ENCODE measurements at regions not wholly inside any gene's neighbourhood (a gene's known extent, or its start where the extent isn't known, plus 50 kb on each side); places are given as distances from the start of the nearest gene placed in this dataset.
A peak's percentile ranks its signal among the peaks of the same experiment; 100 is the strongest.

DNA sequence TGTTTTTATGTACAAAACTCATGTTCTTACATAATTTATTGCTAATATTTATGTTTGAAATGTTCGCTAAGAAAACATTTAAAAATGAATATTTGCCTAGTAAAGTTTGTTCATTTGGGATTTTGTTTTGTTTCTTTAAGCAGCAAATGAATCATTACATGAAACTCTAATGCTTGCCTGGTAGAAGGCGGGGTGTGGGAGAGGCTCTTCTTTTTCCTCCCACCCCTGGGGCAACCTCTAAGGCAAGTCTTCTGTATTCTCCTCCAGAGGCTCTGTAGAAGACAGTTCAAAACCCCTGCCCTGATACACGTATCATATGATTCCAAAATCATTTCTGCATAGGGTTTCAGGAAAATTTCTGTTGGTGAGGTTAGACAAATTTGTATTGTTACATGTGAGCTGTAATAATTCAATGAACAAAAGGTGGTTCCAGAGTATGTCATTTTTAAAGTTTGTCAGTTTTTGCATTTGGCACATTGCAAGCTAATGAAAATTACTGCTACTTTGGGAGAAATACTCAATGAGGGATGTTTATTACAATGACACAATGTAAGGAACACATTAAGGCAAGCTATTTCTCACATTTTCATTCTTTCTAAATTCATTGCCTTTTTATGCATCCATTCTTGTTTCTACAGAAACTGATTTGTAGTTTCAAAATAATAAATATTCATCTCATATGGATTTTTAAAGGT lies 302.3 kb upstream of the UBE2E3 start:
- no peak for DNase-seq (ENCODE audit: low spot score)
- in situ Hi-C loops (cut with HindIII; ENCODE audit: low sequenced_read_pairs) = no loop called here

DNA sequence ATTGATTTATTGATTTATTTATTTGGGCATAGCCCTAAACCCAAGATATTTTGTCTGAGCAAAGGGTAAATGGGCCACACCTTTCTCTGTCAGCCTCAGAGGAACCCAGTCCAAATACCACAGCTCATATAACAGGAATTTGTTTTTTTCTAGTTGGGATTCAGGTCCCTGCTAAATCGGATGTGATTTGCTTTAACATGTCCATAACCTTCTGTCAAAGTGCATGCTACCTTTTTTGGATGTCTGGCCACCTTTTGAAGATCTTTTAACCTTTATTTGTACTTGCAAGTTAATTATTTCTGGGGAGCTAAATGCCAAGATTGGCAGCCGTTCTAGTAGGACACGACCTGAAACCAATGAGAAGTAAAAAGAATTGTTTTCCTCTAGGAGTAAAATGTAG lies 303.2 kb upstream of the UBE2E3 start:
- DNase-seq (ENCODE audit: low spot score) = no peak
- in situ Hi-C loops (cut with HindIII; ENCODE audit: low sequenced_read_pairs) = no loop called here

DNA sequence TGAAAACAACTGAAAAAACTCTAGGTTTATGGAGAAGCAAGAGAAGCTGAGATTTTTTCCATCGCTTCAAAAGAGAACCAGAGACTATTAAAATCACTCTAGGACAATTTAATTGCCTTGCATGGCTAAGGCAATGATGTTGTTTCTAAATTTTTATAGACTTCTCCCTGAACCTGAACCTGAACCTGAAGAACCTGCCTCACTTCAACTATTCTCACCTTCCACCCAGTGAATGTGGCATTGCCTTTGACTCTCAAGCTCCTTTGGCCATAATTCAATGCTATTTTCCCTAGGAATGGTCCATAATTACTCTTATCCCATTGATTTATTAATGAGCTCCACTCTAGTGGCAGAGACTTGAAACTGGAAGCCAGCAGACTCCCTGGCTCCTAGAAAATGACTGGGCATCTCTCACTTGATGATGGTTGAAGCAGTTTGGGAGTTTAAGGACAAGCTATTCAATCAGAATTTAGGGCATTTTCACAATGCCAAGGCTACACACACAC lies 303.8 kb upstream of the UBE2E3 start:
- DNase-seq (ENCODE audit: low spot score) = no peak
- in situ Hi-C loops (cut with HindIII; ENCODE audit: low sequenced_read_pairs) = no loop called here

DNA sequence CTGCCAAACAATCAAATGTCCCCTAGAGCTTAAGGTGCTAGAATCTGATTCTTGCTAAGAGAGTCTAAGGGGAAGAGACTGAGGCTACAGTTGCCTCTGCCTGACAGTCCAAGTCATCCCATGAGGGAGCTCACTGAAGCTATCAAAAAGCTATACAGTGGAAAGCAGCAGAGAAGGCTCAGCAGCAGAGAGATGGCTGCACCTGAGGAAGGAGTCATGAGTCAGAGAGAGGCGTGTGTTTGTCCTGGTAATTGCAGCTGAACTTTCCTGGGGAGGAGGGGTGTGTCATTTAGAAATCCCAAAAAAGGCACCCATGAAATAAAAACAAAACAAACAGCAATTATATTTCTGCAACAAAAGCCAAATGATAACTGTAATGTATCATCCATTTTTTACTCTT lies 305.2 kb upstream of the UBE2E3 start:
- in situ Hi-C loops (cut with HindIII; ENCODE audit: low sequenced_read_pairs) = no loop called here
- DNase-seq (ENCODE audit: low spot score) = no peak

DNA sequence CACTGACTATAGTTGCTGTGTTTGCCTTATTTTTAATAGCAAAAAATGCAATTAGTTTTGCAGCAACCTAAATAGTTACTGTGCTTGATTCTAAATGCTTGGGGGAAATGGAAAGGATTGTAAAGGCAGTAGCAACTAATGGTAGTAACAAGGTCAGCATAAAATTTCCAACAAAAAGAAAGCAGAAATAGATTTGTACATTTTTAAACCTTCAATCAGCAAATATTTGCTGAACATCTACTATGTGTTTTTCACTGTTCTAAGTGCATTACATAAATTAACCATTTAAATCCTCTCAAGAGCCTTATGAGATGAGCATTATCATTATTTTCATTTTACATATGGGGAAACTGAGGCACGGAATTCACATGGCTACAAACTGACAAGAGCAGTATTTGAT lies 308.0 kb upstream of the UBE2E3 start:
- no peak for DNase-seq (ENCODE audit: low spot score)
- in situ Hi-C loops (cut with HindIII; ENCODE audit: low sequenced_read_pairs) = no loop called here

DNA sequence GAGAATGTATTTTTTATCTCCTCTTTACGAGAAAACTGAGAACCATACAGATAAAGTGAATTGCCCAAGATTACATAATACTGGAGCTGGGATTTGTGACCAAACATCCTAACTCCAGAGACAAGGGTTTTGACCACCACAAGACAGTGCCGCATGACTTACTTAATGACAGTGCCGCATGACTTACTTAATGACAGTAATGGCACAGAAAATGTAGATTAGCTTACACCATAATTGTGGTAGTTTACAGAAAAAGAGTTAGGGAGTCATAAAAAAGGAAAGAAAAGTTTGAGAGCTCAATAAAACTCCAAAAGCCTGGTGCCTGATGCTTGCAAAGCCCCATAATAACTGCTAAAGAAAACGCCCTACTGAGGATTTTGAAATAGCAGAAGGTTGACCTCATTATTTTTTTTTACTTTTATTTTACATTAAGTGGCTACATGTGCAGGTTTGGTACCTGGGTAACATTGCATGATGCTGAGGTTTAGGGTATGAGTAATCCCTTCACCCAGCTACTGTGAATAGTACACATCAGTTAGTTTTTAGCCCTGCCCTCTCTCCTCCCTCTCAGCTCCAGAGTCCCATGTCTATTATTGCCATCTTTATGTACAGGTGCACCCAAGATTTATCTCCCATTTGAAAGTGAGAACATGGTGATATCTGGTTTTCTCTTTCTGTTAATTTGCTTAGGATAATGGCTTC lies 310.0 kb upstream of the UBE2E3 start:
- DNase-seq (ENCODE audit: low spot score) = no peak
- in situ Hi-C loops (cut with HindIII; ENCODE audit: low sequenced_read_pairs) = no loop called here

DNA sequence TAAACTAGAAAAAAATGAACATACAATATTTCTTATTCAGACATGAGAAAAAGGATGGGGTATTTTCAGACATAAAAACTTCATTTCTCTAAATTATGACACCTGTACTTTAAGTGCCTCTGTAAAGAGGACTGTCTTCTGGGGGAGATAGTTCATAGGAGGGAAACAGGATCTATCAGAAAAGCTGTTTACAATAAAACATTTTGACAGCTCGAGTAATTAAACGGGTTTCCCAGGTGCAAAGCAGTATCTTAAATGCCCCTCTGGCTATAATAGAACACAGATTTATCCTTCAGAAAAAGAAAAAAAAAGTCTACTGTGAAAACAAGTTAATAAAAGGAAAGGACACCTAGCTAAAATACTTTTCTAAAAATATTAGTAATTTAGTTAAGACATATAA lies 311.4 kb upstream of the UBE2E3 start:
- in situ Hi-C loops (cut with HindIII; ENCODE audit: low sequenced_read_pairs) = no loop called here

DNA sequence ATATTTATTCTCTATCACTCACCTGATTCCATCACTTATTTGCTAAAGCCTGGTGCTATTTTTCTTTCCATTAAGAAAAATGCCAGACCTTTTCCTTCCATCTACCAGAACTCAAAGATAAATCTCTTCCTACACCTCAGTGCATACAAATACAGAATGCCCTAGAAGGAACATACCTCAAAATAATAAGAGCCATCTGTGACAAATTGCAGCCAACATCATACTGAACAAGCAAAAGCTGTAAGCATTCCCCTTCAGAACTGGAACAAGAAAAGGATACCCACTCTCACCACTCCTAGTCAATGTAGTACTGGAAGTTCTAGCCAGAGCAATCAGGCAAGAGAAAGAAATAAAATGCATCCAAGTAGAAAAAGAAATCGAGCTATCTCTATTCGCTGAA lies 315.9 kb upstream of the UBE2E3 start:
- in situ Hi-C loops (cut with HindIII; ENCODE audit: low sequenced_read_pairs) = no loop called here
- peak; percentile 17 for DNase-seq (ENCODE audit: low spot score)

More for the DNA sequence above, 311.4 kb upstream of the UBE2E3 start:
- DNase-seq (ENCODE audit: low spot score) = no peak

DNA sequence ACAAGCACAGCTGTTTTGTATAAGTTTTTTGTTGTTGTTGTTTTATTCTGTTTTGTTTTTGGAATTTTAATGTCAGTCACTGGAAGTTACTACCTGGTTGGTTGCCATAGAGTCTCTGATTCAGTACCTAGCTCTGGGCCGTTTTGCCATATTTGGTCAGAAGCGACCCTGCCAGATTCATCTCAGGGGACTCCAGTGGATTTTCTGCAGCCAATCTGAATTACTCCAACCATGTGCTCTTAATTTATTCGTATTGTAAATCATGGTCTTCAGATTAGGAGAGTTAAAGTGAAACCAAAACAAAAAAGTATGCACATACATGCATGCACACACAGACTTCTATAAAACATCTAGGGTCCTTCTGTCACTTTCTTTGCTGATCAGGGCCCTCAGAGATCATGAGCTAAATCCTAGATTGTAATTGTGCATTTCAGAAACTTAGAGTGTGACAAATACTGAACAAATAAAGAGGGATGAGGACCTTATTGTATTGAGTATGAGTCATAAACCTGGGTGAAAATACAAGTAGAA lies 317.4 kb upstream of the UBE2E3 start:
- DNase-seq (ENCODE audit: low spot score) = no peak
- in situ Hi-C loops (cut with HindIII; ENCODE audit: low sequenced_read_pairs) = no loop called here

DNA sequence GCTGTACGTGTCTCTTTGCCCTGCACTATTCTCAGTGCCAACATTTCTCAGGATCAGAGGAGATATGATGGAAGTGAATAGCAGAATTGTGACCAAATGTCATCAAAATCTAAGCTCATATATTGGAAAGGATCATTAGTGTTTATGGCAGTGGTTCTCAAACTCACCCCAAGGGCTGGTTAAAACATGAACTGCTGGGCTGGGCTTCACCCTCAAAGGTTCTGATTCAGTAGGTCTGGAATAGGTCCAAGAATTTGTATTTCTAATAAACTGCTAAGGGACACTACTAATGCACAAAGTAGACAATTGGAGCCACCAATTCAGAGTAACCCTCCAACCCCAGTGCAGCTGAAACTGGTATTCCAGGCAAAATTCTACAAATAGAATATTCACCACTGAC lies 317.9 kb upstream of the UBE2E3 start:
- in situ Hi-C loops (cut with HindIII; ENCODE audit: low sequenced_read_pairs) = no loop called here
- DNase-seq (ENCODE audit: low spot score) = no peak

DNA sequence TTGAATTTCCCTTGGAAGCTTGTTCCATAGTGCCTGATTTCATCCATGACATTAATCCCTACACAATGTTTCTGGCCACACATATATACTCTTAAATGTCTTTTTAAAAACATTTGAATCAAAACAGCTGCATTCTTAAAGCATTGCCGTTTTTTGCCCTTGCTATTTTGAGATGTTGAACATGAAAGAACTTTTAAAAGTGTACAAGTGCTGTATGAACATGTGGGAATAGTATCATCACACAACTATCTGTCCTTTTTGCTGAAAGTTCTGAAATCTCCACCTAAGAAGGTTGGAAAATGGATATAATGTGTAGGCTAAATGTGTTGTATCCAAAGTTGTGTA lies 318.7 kb upstream of the UBE2E3 start:
- DNase-seq (ENCODE audit: low spot score) = no peak
- in situ Hi-C loops (cut with HindIII; ENCODE audit: low sequenced_read_pairs) = no loop called here

DNA sequence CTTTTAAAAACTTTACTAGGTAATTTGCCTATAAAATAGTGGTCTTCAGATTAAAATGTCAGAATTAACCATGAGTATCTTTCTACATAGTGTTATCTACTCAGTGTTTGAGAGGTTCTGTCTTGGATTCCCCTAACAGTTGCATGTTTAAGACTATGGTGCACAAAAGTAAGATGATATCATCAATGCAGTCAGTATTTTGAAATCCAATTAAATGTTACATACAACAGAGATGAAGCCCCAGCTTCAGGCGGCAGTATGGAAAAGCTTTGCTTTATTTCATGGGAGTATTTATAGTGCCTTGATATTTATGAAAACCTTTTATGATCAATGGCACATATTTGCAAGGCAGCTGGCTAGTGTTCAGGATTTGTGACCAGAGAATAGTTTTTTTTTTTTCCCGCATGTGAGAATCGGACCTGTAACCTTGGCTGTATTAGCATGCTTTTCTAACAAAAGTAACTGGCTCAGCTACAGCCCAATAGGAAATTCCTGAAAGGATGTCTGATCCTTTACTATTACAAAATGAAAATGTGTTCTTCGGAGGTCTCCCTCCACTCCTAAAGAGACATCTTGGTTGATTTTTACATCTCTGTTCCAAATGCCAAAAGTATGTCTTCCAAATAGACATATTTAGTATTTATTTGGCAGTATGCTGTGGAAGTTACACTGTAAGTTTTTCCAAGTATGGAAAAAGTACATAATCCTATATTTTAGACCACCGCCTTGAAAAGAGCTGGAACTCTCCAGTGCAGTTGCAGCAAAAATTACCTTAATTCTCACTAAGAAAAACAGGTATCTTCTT lies 319.3 kb upstream of the UBE2E3 start:
- no peak for DNase-seq (ENCODE audit: low spot score)
- in situ Hi-C loops (cut with HindIII; ENCODE audit: low sequenced_read_pairs) = no loop called here

DNA sequence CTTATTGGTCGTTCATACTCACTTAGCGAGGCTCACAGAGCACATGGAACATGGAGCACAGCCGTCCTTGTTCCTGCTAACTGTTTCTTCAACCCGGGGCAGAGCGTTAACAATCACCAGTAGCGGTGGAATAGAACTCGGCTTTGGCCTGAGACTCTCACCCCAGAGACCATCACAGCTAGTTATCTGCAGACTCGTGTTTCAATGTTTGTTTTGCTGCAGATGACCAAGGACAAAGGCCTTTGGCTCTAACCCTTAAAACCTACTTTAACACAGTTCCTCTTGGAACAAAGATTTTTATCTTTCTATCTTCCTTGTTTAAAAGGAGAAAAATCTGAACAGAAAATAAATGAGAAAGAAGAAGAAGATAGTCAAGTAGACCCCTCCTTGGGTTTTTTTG lies 320.2 kb upstream of the UBE2E3 start:
- no peak for DNase-seq (ENCODE audit: low spot score)
- in situ Hi-C loops (cut with HindIII; ENCODE audit: low sequenced_read_pairs) = no loop called here

DNA sequence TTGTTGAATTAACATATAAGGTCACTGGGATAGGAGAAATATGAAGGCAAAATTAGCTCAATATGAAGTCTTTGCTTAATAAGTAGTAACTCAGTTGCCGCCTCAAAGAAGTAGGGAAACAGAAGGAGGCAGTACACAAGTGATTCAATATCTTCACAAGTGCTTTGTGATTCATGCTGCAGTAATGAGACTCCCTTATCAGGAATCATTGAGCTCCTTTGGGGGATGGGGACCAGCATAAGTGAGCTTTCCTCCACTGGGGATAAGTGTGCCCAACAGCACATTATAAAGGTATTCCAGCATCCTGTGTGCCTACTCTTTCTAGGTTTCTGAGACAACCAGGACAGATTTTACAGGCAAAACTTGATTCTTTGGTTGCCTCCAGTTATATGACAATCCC lies 323.4 kb upstream of the UBE2E3 start:
- DNase-seq (ENCODE audit: low spot score) = no peak
- in situ Hi-C loops (cut with HindIII; ENCODE audit: low sequenced_read_pairs) = no loop called here

DNA sequence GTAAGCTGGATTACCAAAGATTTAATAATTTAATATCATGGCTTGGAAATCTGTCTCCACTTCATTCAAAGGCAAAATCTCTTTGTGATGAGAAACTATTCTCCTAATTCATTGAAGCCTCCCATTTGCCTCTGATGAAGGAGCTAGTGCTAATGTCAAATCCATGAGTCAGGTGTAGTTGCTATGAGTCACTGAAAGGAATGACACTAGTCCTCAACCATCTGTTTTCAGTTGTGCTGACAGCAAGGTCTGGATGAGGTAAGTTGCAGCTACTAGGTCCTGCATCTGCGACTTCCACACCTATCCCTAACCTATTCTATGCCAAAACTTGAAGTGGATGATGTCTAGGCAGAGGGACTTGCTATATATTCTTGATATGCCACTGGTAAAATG lies 324.0 kb upstream of the UBE2E3 start:
- no peak for DNase-seq (ENCODE audit: low spot score)
- in situ Hi-C loops (cut with HindIII; ENCODE audit: low sequenced_read_pairs) = no loop called here

DNA sequence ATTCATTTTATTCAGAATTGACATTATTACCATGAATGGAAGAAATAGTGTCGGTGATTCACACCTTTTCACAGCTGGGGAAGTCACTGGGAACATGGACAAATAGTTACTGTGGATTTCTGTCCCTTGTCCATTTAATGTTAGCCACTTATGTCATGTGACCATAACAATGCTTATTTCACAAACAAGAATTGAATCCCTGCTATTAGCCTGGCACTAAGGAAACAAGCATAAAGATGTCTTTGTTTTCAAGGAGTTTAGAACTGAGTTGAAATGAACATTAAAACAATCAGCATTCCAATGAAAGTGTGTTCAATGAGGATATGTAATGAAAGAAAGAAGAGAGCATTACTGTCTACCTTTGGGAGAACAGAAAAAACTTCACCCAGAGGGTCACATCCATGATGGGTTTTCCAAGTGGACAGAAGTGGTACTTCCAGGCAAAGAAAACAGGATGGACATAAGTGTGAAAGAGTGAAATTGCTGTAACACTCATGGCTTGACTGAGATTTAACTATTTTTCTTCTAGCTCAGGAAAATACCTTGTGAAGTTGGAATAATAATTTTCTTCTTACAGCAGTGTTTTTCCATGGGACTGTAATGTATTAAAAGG lies 324.5 kb upstream of the UBE2E3 start:
- no peak for DNase-seq (ENCODE audit: low spot score)
- in situ Hi-C loops (cut with HindIII; ENCODE audit: low sequenced_read_pairs) = no loop called here

DNA sequence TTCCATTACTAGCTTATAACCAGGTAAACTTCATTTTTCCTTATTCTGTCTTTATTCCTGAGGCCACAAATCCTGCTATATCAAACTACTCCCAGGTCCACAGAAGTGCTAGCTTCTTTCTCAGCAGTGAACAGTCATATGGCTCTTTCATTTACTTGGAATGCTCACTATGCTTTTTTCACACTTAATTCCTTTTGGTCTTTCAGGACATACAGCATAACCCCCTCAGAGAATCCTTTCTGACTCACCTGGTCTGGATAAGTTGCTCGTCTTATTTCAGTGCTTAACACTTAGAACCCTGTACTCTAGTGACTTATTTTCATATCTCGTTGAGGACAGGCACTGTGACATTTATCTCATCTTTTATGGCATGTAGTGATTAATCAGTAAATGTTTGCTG lies 325.0 kb upstream of the UBE2E3 start:
- DNase-seq (ENCODE audit: low spot score) = no peak
- in situ Hi-C loops (cut with HindIII; ENCODE audit: low sequenced_read_pairs) = no loop called here

DNA sequence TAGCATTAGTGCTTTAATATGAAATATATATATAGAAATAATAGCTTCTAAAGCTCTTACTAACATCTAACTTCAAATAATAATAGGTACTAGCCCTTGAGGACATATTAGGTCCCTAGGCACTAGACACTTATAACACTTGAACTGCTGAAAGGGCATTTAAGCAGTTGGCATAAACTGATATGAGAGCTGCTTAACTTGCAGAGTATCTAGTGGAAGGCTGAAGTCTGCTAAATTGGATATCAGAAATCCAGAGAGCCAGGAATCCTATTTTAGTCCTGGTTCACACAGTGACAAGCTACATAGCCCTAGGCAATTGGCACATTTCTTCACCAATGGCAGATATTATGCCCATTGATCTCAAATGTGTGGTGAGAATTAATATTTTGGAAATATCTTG lies 326.9 kb upstream of the UBE2E3 start:
- in situ Hi-C loops (cut with HindIII; ENCODE audit: low sequenced_read_pairs) = no loop called here
- DNase-seq (ENCODE audit: low spot score) = no peak

DNA sequence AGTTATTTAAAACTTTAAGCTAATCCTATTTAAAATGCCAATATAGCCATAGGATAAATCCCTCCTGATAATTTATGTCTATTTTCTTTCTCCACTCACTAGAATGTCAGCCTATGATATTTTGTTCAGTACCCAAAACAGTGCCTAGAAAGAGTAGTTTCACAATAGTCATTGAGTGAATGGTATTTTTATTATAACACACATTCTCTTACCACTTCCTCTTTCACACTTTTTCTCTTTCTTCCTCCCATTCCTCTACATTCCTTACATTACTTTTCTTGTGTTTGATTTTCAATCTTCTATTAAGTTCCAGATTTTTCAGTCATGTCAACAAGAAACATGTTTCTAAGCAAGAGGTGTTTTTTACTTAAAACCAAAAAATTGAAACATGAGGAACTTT lies 327.6 kb upstream of the UBE2E3 start:
- no peak for DNase-seq (ENCODE audit: low spot score)

DNA sequence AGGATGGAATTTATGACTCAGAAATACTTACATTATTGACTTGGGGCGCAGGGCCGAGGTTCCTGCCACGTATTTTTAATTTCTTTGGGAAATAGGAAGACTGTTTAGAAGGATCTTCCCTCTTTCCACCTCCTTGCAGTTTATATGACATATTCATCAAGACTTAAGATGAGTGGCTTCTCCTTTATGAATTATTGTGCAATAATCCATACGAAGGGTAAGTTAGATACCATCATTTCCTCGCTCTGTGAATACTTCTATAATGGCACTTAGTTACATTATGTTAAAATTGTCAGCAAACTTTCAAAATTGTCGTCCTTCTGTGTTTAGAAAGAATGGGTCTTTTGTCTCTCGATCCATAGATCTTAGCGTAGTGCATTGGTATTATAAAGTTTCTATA lies 328.8 kb upstream of the UBE2E3 start:
- in situ Hi-C loops (cut with HindIII; ENCODE audit: low sequenced_read_pairs) = no loop called here
- no peak for DNase-seq (ENCODE audit: low spot score)

More for the DNA sequence above, 327.6 kb upstream of the UBE2E3 start:
- in situ Hi-C loops (cut with HindIII; ENCODE audit: low sequenced_read_pairs) = no loop called here

Data from G401 (cell line).